ENCODE measurements at regions not wholly inside any gene's neighbourhood (a gene's known extent, or its start where the extent isn't known, plus 50 kb on each side); places are given as distances from the start of the nearest gene placed in this dataset.

DNA sequence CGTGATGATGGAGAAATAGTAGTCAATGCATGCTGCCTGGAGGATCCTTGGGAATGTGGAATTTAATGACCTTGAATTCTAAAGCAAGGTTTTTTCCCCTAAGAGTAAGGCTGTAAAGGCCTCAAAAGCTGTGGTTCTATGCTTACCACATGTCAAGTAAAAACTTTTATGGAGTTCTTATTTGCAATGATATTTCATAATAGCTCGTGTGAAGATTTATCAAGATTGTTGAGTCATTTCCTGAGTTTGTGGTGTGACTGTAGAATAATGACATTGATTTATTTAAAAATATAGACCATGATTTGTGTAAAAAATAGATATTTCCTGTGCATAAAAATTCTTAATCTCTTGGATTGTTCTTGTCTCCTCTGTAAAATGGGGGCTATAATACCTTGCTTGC lies 67.5 kb upstream of the SORCS1 start:
- DNase-seq (ENCODE audit: low spot score): no peak

DNA sequence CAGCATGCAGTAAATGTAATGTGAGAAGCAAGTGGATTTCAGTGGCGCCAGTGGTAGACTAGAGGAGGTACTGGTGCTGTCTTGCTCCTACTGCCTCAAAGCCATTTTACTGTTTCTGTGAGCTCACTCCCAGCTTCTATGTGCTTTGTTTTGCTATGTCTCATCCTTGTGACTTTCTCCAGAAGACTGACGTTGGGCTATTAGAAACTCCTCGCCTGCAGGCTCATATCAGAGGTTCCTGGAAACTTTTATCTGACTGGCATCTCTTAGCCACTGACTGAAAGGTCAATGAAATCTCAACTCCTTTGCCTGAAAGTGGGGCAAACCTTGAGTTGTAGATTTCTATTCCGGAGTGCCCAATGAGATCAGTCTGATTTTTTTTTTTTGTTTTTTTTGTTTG lies 66.4 kb upstream of the SORCS1 start:
- no peak for DNase-seq (ENCODE audit: low spot score)

DNA sequence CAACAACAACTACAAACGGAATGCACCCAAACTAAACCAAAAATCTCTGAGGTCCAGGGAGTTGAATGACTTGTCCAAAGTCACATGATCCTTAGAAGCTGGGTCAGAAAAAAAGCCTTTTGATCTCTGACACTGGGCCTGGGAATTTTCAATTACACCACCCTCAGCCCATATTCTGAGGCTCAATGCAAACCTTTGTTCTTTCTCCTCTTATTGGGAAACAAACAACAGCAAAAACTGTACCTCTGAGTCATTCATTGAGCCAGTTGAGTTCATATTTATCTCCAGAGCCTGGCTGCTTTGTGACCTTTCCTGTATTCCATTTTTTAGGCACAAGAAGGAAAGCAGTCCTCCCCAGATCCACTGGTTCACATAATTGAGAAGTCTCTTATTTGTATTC lies 51.2 kb upstream of the SORCS1 start:
- no peak for DNase-seq (ENCODE audit: low spot score)
